ENCODE measurements at regions not wholly inside any gene's neighbourhood (a gene's known extent, or its start where the extent isn't known, plus 50 kb on each side); places are given as distances from the start of the nearest gene placed in this dataset.

DNA sequence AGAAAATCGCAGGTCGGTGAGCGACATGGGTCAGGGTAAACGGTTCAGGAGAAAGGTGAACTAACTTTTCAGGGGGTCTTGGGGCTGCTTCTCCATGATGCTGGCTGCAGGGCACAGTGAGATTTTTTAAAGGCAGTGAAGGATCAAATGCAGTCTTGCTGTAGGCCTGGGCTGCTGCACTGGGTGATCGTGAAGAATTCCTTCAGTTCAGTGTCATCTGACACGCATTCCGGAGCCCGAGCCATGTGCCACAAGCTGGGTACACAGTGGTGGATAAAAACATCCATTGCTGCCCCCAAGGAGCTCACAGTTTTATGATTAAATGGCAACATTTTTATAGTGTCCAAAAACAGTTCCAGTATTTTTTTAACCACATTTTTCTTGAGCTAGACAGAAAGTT lies 56.3 kb upstream of the GPR12 start:
- TF ChIP-seq YY1 (IDR thresholded peaks at IDR 0.05; ENCODE audit: extremely low read depth, insufficient replicate concordance, low read depth, low read length) (no peak), ZNF274 (IDR thresholded peaks at IDR 0.05; ENCODE audit: low read depth, low read length) (no peak)
- TF ChIP-seq, protein P1, sequence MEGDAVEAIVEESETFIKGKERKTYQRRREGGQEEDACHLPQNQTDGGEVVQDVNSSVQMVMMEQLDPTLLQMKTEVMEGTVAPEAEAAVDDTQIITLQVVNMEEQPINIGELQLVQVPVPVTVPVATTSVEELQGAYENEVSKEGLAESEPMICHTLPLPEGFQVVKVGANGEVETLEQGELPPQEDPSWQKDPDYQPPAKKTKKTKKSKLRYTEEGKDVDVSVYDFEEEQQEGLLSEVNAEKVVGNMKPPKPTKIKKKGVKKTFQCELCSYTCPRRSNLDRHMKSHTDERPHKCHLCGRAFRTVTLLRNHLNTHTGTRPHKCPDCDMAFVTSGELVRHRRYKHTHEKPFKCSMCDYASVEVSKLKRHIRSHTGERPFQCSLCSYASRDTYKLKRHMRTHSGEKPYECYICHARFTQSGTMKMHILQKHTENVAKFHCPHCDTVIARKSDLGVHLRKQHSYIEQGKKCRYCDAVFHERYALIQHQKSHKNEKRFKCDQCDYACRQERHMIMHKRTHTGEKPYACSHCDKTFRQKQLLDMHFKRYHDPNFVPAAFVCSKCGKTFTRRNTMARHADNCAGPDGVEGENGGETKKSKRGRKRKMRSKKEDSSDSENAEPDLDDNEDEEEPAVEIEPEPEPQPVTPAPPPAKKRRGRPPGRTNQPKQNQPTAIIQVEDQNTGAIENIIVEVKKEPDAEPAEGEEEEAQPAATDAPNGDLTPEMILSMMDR (IDR thresholded peaks at IDR 0.05 in 2 of 3, conservative IDR thresholded peaks at IDR 0.05 in 1 of 3; ENCODE audit: borderline replicate concordance in 1 of 3, insufficient read depth in 1 of 3, low read depth in 2 of 3, low read length in 2 of 3), result no peak
- TF ChIP-seq, protein P2, sequence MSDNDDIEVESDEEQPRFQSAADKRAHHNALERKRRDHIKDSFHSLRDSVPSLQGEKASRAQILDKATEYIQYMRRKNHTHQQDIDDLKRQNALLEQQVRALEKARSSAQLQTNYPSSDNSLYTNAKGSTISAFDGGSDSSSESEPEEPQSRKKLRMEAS (IDR thresholded peaks at IDR 0.05), result no peak
